ENCODE measurements at regions not wholly inside any gene's neighbourhood (a gene's known extent, or its start where the extent isn't known, plus 50 kb on each side); places are given as distances from the start of the nearest gene placed in this dataset.

DNA sequence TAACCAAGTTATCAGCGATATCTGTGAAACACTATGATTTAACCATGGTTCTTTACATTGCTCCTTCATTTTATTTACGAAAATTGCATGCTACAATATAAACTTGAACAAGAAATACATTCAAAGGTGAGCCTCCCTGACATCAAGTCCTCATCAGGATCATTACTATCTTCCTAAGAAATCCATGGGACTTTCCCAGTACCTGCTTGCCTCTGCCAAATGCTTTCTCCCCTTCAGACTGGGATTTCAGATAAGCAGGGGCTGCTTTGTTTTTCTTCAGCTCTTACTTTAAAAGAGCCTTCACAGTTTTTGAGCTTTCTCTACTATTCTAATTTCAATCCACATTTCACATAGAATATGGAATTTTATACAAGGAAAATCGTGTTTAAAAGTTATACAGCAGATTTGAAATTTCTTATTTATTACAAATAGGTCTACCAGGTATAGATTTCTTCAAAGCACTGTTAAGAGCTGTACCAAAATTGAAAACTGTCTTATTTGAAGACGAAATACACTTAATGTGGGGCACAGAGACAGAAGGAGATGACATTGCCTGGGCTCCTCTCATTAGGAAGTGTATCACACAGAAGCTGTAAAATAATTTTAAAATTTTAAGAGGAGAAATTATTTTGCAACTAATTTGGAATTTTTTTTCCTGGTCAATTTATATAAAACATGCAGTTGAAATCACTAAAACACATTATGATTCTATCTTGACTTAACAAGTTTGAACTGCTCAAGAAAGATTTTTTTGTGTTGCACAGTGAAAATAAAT is 615.0 kb upstream of the AGTR1 start:
- no peaks in the 10 kb centered on the region for H3K36me3 ChIP-seq (ENCODE audit: control insufficient read depth, insufficient read depth, low read length)
- H3K27me3 ChIP-seq (ENCODE audit: control insufficient read depth, insufficient read depth, low read length), result no peaks in the 10 kb centered on the region
- H3K9me3 ChIP-seq (ENCODE audit: control insufficient read depth, low read length), result no peaks in the 10 kb centered on the region
- no peaks in the 10 kb centered on the region for H3K4me1 ChIP-seq (ENCODE audit: control insufficient read depth, insufficient read depth, low read length)
- H3K4me3 ChIP-seq (ENCODE audit: low read length), result no peak overlapping the region
- no peak overlapping the region for H3K9ac ChIP-seq (ENCODE audit: low read length)

GRCh38 chr3:148083526-148084182 is 614.0 kb upstream of the AGTR1 start:
- no peaks in the 10 kb centered on the region for H3K4me1 ChIP-seq (ENCODE audit: control insufficient read depth, insufficient read depth, low read length)
- no peak overlapping the region for H3K4me3 ChIP-seq (ENCODE audit: low read length)
- no peak overlapping the region for H3K9ac ChIP-seq (ENCODE audit: low read length)
- no peaks in the 10 kb centered on the region for H3K9me3 ChIP-seq (ENCODE audit: control insufficient read depth, low read length)
- H3K36me3 ChIP-seq (ENCODE audit: control insufficient read depth, insufficient read depth, low read length), result no peaks in the 10 kb centered on the region
- no peaks in the 10 kb centered on the region for H3K27me3 ChIP-seq (ENCODE audit: control insufficient read depth, insufficient read depth, low read length)

- no peak overlapping the region for H3K4me3 ChIP-seq (ENCODE audit: low read length)
- H3K27me3 ChIP-seq (ENCODE audit: control insufficient read depth, insufficient read depth, low read length), result no peaks in the 10 kb centered on the region
- H3K36me3 ChIP-seq (ENCODE audit: control insufficient read depth, insufficient read depth, low read length), result no peaks in the 10 kb centered on the region
- no peaks in the 10 kb centered on the region for H3K4me1 ChIP-seq (ENCODE audit: control insufficient read depth, insufficient read depth, low read length)
- no peak overlapping the region for H3K9ac ChIP-seq (ENCODE audit: low read length)
- H3K9me3 ChIP-seq (ENCODE audit: control insufficient read depth, low read length), result no peaks in the 10 kb centered on the region
Observed at GRCh38 chr3:148084931-148085330, 612.8 kb upstream of the AGTR1 start.

- H3K4me3 ChIP-seq (ENCODE audit: low read length), result no peak overlapping the region
- H3K9ac ChIP-seq (ENCODE audit: low read length), result no peak overlapping the region
- no peaks in the 10 kb centered on the region for H3K27me3 ChIP-seq (ENCODE audit: control insufficient read depth, insufficient read depth, low read length)
- no peaks in the 10 kb centered on the region for H3K9me3 ChIP-seq (ENCODE audit: control insufficient read depth, low read length)
- no peaks in the 10 kb centered on the region for H3K4me1 ChIP-seq (ENCODE audit: control insufficient read depth, insufficient read depth, low read length)
- H3K36me3 ChIP-seq (ENCODE audit: control insufficient read depth, insufficient read depth, low read length), result no peaks in the 10 kb centered on the region
Observed at GRCh38 chr3:148087601-148088371, 609.9 kb upstream of the AGTR1 start.

DNA sequence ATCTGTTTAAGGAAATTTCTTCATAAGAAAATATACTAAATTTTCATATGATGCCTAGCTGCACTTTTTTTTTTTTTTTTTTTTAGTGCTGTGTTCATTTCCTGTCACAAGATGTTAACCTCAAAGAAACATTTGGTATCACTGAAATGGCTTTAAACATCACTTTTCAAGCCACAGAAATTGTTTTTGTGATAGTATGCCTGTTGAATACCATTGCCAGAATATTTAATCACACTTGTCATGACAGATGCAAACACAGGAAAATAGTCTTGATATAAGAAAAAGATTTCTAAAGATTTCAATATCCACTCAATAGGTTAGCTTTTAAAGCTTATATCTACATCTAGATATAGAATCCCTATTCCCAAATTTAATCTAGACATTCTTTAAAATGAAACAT is 608.5 kb upstream of the AGTR1 start:
- Histone ChIP-seq H3K9me3 (ENCODE audit: control insufficient read depth, low read length) (no peaks in the 10 kb centered on the region), H3K27me3 (ENCODE audit: control insufficient read depth, insufficient read depth, low read length) (no peaks in the 10 kb centered on the region), H3K4me3 (ENCODE audit: low read length) (no peak overlapping the region), H3K4me1 (ENCODE audit: control insufficient read depth, insufficient read depth, low read length) (no peaks in the 10 kb centered on the region), H3K36me3 (ENCODE audit: control insufficient read depth, insufficient read depth, low read length) (no peaks in the 10 kb centered on the region), H3K9ac (ENCODE audit: low read length) (no peak overlapping the region)

DNA sequence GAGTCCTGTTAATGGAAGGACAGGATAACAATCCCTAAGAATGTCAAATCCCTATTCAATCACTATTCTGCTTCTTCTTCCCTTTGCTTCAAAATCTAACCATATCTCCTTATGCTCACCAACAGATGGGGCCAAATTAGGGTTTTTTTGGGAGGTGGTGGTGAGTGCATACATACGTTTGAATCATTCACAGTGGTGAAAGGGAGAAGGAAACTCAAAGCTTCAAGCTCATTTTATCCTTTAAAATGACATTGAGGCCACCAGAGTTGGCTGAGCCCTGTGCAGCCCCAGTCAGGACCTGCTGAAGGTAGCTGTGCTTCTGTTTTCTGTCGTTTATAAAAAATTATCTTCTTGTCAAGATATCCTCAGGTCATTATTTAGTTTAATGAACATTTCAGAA is 607.5 kb upstream of the AGTR1 start:
- Histone ChIP-seq H3K9ac (ENCODE audit: low read length) (no peak overlapping the region), H3K36me3 (ENCODE audit: control insufficient read depth, insufficient read depth, low read length) (no peaks in the 10 kb centered on the region), H3K4me1 (ENCODE audit: control insufficient read depth, insufficient read depth, low read length) (no peaks in the 10 kb centered on the region), H3K27me3 (ENCODE audit: control insufficient read depth, insufficient read depth, low read length) (no peaks in the 10 kb centered on the region), H3K4me3 (ENCODE audit: low read length) (no peak overlapping the region), H3K9me3 (ENCODE audit: control insufficient read depth, low read length) (no peaks in the 10 kb centered on the region)

DNA sequence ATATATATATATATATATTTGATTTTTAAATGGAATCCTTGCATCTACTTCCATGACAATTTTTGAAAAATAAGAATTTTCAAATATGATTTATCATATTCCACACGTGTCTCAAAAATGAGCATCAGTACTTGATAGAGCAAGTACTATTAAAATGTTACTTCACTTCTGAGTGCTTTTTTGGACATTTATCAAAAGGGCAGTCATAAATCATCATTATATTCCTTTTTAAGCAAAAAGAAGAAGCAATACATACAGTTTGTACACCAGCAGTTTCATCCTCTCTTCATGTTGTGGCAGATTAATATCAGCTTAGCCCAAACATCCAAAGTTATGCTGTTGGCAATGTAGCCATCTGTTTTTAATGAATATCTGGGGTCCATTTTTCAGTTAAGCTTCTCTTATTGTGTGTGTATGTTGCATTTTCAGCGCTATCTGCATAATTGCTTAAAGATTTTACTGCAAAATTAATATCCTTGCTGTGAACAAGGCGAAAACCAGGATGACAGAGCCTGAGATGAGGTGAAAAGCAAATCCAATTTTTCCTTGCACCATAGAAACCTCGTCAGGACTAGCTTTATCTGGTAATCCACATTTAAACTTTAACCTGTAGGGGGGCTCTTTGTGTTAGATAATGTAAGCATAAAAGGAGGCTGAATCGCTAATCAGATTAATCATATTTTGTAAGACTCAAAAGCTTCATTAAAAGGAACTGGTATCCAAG is 604.9 kb upstream of the AGTR1 start:
- no peaks in the 10 kb centered on the region for H3K4me1 ChIP-seq (ENCODE audit: control insufficient read depth, insufficient read depth, low read length)
- no peak overlapping the region for H3K4me3 ChIP-seq (ENCODE audit: low read length)
- no peaks in the 10 kb centered on the region for H3K27me3 ChIP-seq (ENCODE audit: control insufficient read depth, insufficient read depth, low read length)
- no peaks in the 10 kb centered on the region for H3K36me3 ChIP-seq (ENCODE audit: control insufficient read depth, insufficient read depth, low read length)
- no peaks in the 10 kb centered on the region for H3K9me3 ChIP-seq (ENCODE audit: control insufficient read depth, low read length)
- H3K9ac ChIP-seq (ENCODE audit: low read length), result no peak overlapping the region

DNA sequence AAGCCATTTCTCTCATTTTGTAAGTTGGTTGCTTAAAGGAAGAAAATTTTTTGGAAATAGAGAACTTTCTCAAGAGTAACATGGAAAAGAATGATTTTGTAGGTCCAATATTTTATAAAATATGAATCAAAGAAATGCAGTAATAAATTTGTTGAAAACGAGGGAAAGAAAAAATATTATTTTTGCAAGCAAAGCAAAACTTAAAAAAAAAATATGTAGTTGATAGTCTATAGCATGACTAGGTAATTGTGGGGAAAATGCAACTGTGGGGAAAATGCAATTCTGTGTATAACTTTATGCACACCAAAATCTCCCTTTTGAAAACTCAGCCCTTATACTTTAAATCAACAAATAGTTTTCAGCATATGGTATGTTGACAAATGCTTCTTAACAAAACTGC is 604.0 kb upstream of the AGTR1 start:
- H3K27me3 ChIP-seq (ENCODE audit: control insufficient read depth, insufficient read depth, low read length), result no peaks in the 10 kb centered on the region
- H3K9ac ChIP-seq (ENCODE audit: low read length), result no peak overlapping the region
- no peaks in the 10 kb centered on the region for H3K36me3 ChIP-seq (ENCODE audit: control insufficient read depth, insufficient read depth, low read length)
- no peak overlapping the region for H3K4me3 ChIP-seq (ENCODE audit: low read length)
- no peaks in the 10 kb centered on the region for H3K4me1 ChIP-seq (ENCODE audit: control insufficient read depth, insufficient read depth, low read length)
- H3K9me3 ChIP-seq (ENCODE audit: control insufficient read depth, low read length), result no peaks in the 10 kb centered on the region

DNA sequence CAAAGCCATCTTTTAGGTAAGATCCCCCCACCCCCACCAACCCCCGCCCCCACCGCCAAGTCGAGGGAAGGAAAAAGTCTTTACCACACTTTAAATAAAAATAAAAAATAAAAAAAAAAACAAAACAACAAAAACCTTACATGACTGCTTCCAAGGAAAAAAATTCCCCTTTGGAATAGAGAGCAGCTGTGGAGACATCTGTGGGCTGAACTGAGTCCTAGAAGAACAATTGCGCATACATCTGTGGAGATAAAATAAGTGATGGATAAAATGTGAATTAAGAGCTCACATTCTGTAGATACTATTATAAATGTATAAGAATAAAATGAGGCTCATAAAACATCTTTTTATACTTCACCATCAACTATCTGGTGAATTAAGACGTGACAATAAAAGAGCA is 601.7 kb upstream of the AGTR1 start:
- Histone ChIP-seq H3K9ac (ENCODE audit: low read length) (no peak overlapping the region), H3K27me3 (ENCODE audit: control insufficient read depth, insufficient read depth, low read length) (no peaks in the 10 kb centered on the region), H3K36me3 (ENCODE audit: control insufficient read depth, insufficient read depth, low read length) (no peaks in the 10 kb centered on the region), H3K4me3 (ENCODE audit: low read length) (no peak overlapping the region), H3K9me3 (ENCODE audit: control insufficient read depth, low read length) (no peaks in the 10 kb centered on the region), H3K4me1 (ENCODE audit: control insufficient read depth, insufficient read depth, low read length) (no peaks in the 10 kb centered on the region)

GRCh38 chr3:148100476-148100875 is 597.2 kb upstream of the AGTR1 start:
- Histone ChIP-seq H3K27me3 (ENCODE audit: control insufficient read depth, insufficient read depth, low read length) (no peaks in the 10 kb centered on the region), H3K9ac (ENCODE audit: low read length) (no peak overlapping the region), H3K9me3 (ENCODE audit: control insufficient read depth, low read length) (no peaks in the 10 kb centered on the region), H3K4me1 (ENCODE audit: control insufficient read depth, insufficient read depth, low read length) (no peaks in the 10 kb centered on the region), H3K36me3 (ENCODE audit: control insufficient read depth, insufficient read depth, low read length) (no peaks in the 10 kb centered on the region), H3K4me3 (ENCODE audit: low read length) (no peak overlapping the region)

GRCh38 chr3:148101061-148101460 is 596.6 kb upstream of the AGTR1 start:
- Histone ChIP-seq H3K4me3 (ENCODE audit: low read length) (no peak overlapping the region), H3K4me1 (ENCODE audit: control insufficient read depth, insufficient read depth, low read length) (no peaks in the 10 kb centered on the region), H3K9me3 (ENCODE audit: control insufficient read depth, low read length) (no peaks in the 10 kb centered on the region), H3K36me3 (ENCODE audit: control insufficient read depth, insufficient read depth, low read length) (no peaks in the 10 kb centered on the region), H3K9ac (ENCODE audit: low read length) (no peak overlapping the region), H3K27me3 (ENCODE audit: control insufficient read depth, insufficient read depth, low read length) (no peaks in the 10 kb centered on the region)

DNA sequence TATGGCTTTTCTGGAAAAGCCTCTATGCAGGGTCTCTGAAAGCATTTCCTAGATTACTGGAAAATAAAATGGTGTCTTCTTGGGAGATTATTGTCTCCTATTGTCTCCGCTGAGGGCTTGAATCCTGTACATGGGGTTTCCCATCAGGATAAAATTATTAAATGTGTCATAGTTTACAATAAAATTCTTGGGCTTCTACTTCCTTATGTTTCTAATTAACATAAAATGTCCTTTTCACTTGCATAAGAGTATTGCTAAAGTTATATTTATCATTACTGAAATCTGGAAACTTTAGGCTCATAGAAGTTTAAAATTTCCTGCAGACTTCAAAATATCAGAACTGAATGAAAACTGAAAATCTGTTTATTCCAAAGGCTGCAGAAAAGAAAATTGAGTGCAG is 595.5 kb upstream of the AGTR1 start:
- no peaks in the 10 kb centered on the region for H3K4me1 ChIP-seq (ENCODE audit: control insufficient read depth, insufficient read depth, low read length)
- H3K4me3 ChIP-seq (ENCODE audit: low read length), result no peak overlapping the region
- H3K36me3 ChIP-seq (ENCODE audit: control insufficient read depth, insufficient read depth, low read length), result no peaks in the 10 kb centered on the region
- no peaks in the 10 kb centered on the region for H3K27me3 ChIP-seq (ENCODE audit: control insufficient read depth, insufficient read depth, low read length)
- H3K9me3 ChIP-seq (ENCODE audit: control insufficient read depth, low read length), result no peaks in the 10 kb centered on the region
- no peak overlapping the region for H3K9ac ChIP-seq (ENCODE audit: low read length)

Measured in mucosa of stomach (tissue), 1 donor.